Endothelial cell of umbilical vein (primary cell): ENCODE measurements at regions not wholly inside any gene's neighbourhood (a gene's known extent, or its start where the extent isn't known, plus 50 kb on each side); places are given as distances from the start of the nearest gene placed in this dataset.
"Not testable (repeated sequence)": the region's sequence is repeated elsewhere in the genome, so short reads cannot be mapped to it uniquely, and the experiment has no call there.

Experiments
- BruUV-seq: library from RNA; stranded (reverse); fragments of 400-500 nt; replicated peaks from 2 replicates; lab custom pipeline; 2021; lab: Mats Ljungman, UMichigan
- CTCF ChIA-PET: fragments of 300-600, 350-600 bp; sonication (Branson Sonifier 250); formaldehyde crosslinking; loops from one replicate; lab custom pipeline; 2021; ENCODE audit warnings: antibody characterized with exemption, inconsistent platforms; lab: Charles Lee
- POLR2A ChIA-PET: fragments of 300-600, 350-600 bp; sonication (Branson Sonifier 250); formaldehyde crosslinking; loops from one replicate; lab custom pipeline; 2021; ENCODE audit warnings: antibody characterized with exemption, inconsistent platforms; lab: Charles Lee
- DNase-seq: peaks from one replicate; pipeline ENCODE4 v3.0.0-alpha.2; 2011; ENCODE audit warnings: low read depth, low spot score
- FAIRE-seq: peaks from 2 replicates; lab custom pipeline; 2011; peaks lifted over from hg19 to GRCh38; lab: Jason Lieb, UNC
- H2AFZ ChIP-seq: 2 replicates; pipeline ENCODE4 v1.6.0; 2012; ENCODE audit warnings: low read depth, low read length, control low read depth, inconsistent platforms
- H3K27ac ChIP-seq: 2 replicates; pipeline ENCODE4 v1.5.1; 2011; ENCODE audit warnings: low read depth, mild to moderate bottlenecking, control low read depth, low read length, moderate library complexity; ENCODE audit not compliant: insufficient read depth
- H3K27me3 ChIP-seq, 2 experiments: 2 replicates each; pipeline versions ENCODE4 v1.6.0 to v1.6.1; 2011; ENCODE audit warnings: low read length in 2 of 2, mixed read lengths in 1 of 2; ENCODE audit not compliant: control insufficient read depth in 2 of 2, insufficient read depth in 2 of 2
- H3K36me3 ChIP-seq, 2 experiments: 2 replicates in 1 of 2; 3 replicates in 1 of 2; pipeline ENCODE4 v1.5.1; 2011; ENCODE audit warnings: low read length in 2 of 2, mild to moderate bottlenecking in 1 of 2, moderate library complexity in 1 of 2; ENCODE audit not compliant: control insufficient read depth in 2 of 2, insufficient read depth in 2 of 2; ENCODE audit errors: extremely low read depth in 1 of 2
- H3K4me1 ChIP-seq: 3 replicates; pipeline ENCODE4 v1.5.1; 2011; ENCODE audit warnings: mild to moderate bottlenecking, low read length; ENCODE audit not compliant: control insufficient read depth, insufficient read depth; ENCODE audit errors: extremely low read depth
- H3K4me2 ChIP-seq: 2 replicates; pipeline ENCODE4 v1.6.1; 2011; ENCODE audit warnings: low read length, control low read depth, mixed read lengths; ENCODE audit not compliant: insufficient read depth
- H3K4me3 ChIP-seq, 3 experiments: fragments of 200-600 bp in 1 of 3; sonication (generic), shearing (Covaris generic) in 1 of 3; replicated peaks in 1 of 3; 2 replicates each; pipeline ENCODE4 v1.5.1; 2011 to 2016; ENCODE audit warnings: control low read depth in 3 of 3, low read length in 3 of 3, mild to moderate bottlenecking in 2 of 3, inconsistent platforms in 1 of 3, low read depth in 1 of 3, moderate library complexity in 1 of 3; ENCODE audit not compliant: insufficient read depth in 1 of 3
- H3K79me2 ChIP-seq: 2 replicates; pipeline ENCODE4 v1.6.0; 2012; ENCODE audit warnings: low read length, inconsistent platforms; ENCODE audit not compliant: control insufficient read depth, insufficient read depth
- H3K9ac ChIP-seq: replicated peaks from 2 replicates; pipeline ENCODE3; 2011; ENCODE audit warnings: low read length, control low read depth; ENCODE audit not compliant: insufficient read depth; ENCODE audit errors: extremely low read depth
- H3K9me1 ChIP-seq: replicated peaks from 3 replicates; pipeline ENCODE4 v1.6.0; 2011; ENCODE audit warnings: mild to moderate bottlenecking, low read length; ENCODE audit not compliant: control insufficient read depth, insufficient read depth; ENCODE audit errors: extremely low read depth
- H3K9me3 ChIP-seq: replicated peaks from 2 replicates; pipeline ENCODE4 v1.5.1; 2012; ENCODE audit warnings: low read length, inconsistent platforms; ENCODE audit not compliant: control insufficient read depth, insufficient read depth
- H4K20me1 ChIP-seq: replicated peaks from 2 replicates; pipeline ENCODE3; 2011; ENCODE audit warnings: mild to moderate bottlenecking, low read length; ENCODE audit not compliant: control insufficient read depth, insufficient read depth; ENCODE audit errors: extremely low read depth
- EZH2 ChIP-seq: IDR thresholded peaks from 2 replicates; pipeline ENCODE4 v1.6.1; 2012; ENCODE audit warnings: borderline replicate concordance, low read depth, mild to moderate bottlenecking, moderate library complexity, low read length, inconsistent platforms; ENCODE audit not compliant: severe bottlenecking
- FOS ChIP-seq: IDR thresholded peaks from 2 replicates; pipeline ENCODE4 v1.6.1; 2011; ENCODE audit warnings: mild to moderate bottlenecking, low read length, moderate library complexity, borderline replicate concordance; ENCODE audit not compliant: insufficient read depth
- GATA2 ChIP-seq: IDR thresholded peaks from 2 replicates; pipeline ENCODE4 v1.7.0; 2011; ENCODE audit warnings: low read depth, mild to moderate bottlenecking, moderate library complexity, mixed read lengths, low read length; ENCODE audit not compliant: insufficient read length, insufficient read depth
- JUN ChIP-seq: IDR thresholded peaks from 2 replicates; pipeline ENCODE4 v1.6.1; 2011; ENCODE audit warnings: borderline replicate concordance, low read depth; ENCODE audit not compliant: insufficient read length, insufficient read depth
- MYC ChIP-seq: IDR thresholded peaks from one replicate; pipeline ENCODE4 v1.6.1; 2011; ENCODE audit warnings: mild to moderate bottlenecking, low read depth, low read length
- POLR2A ChIP-seq: IDR thresholded peaks from 2 replicates; pipeline ENCODE4 v1.6.1; 2012; ENCODE audit warnings: low read depth, mild to moderate bottlenecking, control low read depth, low read length
- POLR2AphosphoS5 ChIP-seq: IDR thresholded peaks from 2 replicates; pipeline ENCODE4 v1.6.1; 2012; ENCODE audit warnings: low read depth, mild to moderate bottlenecking, control low read depth, low read length, moderate library complexity; ENCODE audit not compliant: insufficient read depth
- dilution Hi-C: fragments of 300-500 bp; cut with MboI; formaldehyde crosslinking; loops from one replicate; pipeline ENCODE4 v1.15.0; 2019; ENCODE audit warnings: low sequenced_read_pairs; ENCODE audit not compliant: extremely low pct_ligation_motif_present
- intact Hi-C: fragments of 100-400 bp; cut with micrococcal nuclease; formaldehyde crosslinking; loops from one replicate; pipeline ENCODE4 v1.10.0; 2022
- TF ChIP-seq, protein P1 (sequence below), 2 donors: IDR thresholded peaks; 1 replicate in 1 of 2; 2 replicates in 1 of 2; pipeline ENCODE4 v1.5.1; 2011; ENCODE audit warnings: low read length in 2 of 2, mild to moderate bottlenecking in 2 of 2, moderate library complexity in 2 of 2, control low read depth in 1 of 2, inconsistent platforms in 1 of 2, low read depth in 1 of 2; ENCODE audit not compliant: insufficient read depth in 1 of 2; ENCODE audit errors: extremely low read depth in 1 of 2
- TF ChIP-seq, protein P2 (sequence below): IDR thresholded peaks from 2 replicates; pipeline ENCODE4 v1.6.1; 2011; ENCODE audit not compliant: insufficient read depth, insufficient read length

DNA sequence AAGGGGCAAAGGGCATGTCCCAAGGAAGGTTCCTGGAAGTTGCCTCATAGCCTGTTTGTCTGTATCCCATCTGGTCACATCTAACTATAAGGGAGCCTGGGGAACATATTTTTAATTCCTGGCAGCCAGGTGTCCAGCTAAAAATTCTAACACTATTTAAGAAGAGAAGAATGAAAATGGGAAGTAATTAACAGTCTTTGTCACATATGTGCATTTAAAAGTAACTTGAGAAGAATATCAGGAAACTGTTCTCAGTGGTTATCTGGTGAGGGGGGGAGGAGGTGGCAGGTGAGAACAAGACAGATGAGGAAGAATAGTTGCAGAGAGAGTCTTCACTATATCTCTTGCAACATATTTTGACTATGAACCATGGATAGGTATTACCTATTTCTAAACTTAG, 75.5 kb upstream of the ELOVL5 start:
- BruUV-seq: no TSS peak
- H2AFZ ChIP-seq: no peak overlapping the region
- dilution Hi-C loops: no loop called here
- H3K9ac ChIP-seq: no peak overlapping the region
- ChIA-PET CTCF (no interaction called here), POLR2A (no interaction called here)
- FAIRE-seq: no peak
- H3K27me3 ChIP-seq: peaks cover 8 to 11% of the 10 kb centered on the region in 2 experiments
- no peaks in the 10 kb centered on the region for H3K36me3 ChIP-seq
- H4K20me1 ChIP-seq: no peaks in the 10 kb centered on the region
- H3K9me3 ChIP-seq: no peaks in the 10 kb centered on the region
- intact Hi-C loops: no loop called here
- no peak for DNase-seq
- no peak overlapping the region for H3K4me3 ChIP-seq
- H3K9me1 ChIP-seq: no peaks in the 10 kb centered on the region
- no peak overlapping the region for H3K27ac ChIP-seq
- H3K4me2 ChIP-seq: no peak overlapping the region
- no peaks in the 10 kb centered on the region for H3K79me2 ChIP-seq
- no peak for TF ChIP-seq POLR2AphosphoS5
- TF ChIP-seq, protein P1, sequence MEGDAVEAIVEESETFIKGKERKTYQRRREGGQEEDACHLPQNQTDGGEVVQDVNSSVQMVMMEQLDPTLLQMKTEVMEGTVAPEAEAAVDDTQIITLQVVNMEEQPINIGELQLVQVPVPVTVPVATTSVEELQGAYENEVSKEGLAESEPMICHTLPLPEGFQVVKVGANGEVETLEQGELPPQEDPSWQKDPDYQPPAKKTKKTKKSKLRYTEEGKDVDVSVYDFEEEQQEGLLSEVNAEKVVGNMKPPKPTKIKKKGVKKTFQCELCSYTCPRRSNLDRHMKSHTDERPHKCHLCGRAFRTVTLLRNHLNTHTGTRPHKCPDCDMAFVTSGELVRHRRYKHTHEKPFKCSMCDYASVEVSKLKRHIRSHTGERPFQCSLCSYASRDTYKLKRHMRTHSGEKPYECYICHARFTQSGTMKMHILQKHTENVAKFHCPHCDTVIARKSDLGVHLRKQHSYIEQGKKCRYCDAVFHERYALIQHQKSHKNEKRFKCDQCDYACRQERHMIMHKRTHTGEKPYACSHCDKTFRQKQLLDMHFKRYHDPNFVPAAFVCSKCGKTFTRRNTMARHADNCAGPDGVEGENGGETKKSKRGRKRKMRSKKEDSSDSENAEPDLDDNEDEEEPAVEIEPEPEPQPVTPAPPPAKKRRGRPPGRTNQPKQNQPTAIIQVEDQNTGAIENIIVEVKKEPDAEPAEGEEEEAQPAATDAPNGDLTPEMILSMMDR (IDR thresholded peaks at IDR 0.05; ENCODE audit: extremely low read depth in 1 of 2, insufficient read depth in 1 of 2, low read depth in 1 of 2, low read length in 2 of 2): no peak
- TF ChIP-seq, protein P2, sequence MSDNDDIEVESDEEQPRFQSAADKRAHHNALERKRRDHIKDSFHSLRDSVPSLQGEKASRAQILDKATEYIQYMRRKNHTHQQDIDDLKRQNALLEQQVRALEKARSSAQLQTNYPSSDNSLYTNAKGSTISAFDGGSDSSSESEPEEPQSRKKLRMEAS: no peak
- no peak for TF ChIP-seq FOS
- no peak for TF ChIP-seq POLR2A
- TF ChIP-seq MYC: no peak
- TF ChIP-seq JUN: no peak
- no peak for TF ChIP-seq EZH2
- no peak for TF ChIP-seq GATA2
- H3K4me1 ChIP-seq: no peaks in the 10 kb centered on the region

DNA sequence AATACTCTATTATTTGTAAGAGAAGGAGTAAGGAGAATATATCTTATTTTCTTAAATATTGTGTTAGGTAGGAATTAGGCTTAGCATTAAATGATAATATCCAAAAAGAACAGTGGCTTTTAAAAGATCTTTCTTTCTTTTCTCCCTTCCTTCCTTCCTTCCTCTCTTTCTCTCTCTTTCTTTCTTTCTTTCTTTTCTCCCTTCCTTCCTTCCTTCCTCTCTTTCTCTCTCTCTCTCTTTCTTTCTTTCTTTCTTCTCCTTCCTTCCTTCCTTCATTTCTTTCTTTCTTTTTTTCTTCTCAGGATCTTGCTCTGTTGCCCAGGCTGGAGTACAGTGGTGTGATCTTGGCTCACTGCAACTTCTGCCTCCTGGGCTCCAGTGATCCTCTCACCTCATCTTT, 74.8 kb upstream of the ELOVL5 start:
- H4K20me1 ChIP-seq, H3K27ac ChIP-seq, H3K9me3 ChIP-seq, CTCF ChIA-PET, H3K4me2 ChIP-seq, H3K9me1 ChIP-seq, BruUV-seq, H3K27me3 ChIP-seq, H3K79me2 ChIP-seq, H3K9ac ChIP-seq, dilution Hi-C loops, H3K4me3 ChIP-seq, H3K36me3 ChIP-seq, intact Hi-C loops, POLR2A ChIA-PET, DNase-seq, H2AFZ ChIP-seq, FAIRE-seq, H3K4me1 ChIP-seq: not testable (repeated sequence)
